ENCODE measurements at regions not wholly inside any gene's neighbourhood (a gene's known extent, or its start where the extent isn't known, plus 50 kb on each side); places are given as distances from the start of the nearest gene placed in this dataset.

DNA sequence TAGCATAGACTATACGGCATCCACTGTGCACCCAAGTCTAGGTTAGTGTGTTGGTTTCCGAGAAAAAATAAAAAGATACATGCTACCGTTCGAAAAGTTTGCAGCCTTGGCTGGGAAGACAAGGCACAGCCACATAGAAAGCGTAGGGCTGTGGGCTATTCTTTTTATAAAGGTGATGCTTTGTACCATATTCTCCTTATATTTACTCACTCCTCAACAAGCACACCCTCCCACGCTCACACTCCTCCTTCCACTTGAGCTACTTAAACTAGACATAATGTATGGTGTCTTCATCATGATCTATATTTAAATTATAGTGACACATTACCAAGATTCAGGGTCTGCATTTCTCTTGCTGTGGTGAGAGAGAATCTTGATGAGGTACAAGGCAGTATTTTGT, 1416.5 kb downstream of the AACS start:
- no peak for FAIRE-seq

DNA sequence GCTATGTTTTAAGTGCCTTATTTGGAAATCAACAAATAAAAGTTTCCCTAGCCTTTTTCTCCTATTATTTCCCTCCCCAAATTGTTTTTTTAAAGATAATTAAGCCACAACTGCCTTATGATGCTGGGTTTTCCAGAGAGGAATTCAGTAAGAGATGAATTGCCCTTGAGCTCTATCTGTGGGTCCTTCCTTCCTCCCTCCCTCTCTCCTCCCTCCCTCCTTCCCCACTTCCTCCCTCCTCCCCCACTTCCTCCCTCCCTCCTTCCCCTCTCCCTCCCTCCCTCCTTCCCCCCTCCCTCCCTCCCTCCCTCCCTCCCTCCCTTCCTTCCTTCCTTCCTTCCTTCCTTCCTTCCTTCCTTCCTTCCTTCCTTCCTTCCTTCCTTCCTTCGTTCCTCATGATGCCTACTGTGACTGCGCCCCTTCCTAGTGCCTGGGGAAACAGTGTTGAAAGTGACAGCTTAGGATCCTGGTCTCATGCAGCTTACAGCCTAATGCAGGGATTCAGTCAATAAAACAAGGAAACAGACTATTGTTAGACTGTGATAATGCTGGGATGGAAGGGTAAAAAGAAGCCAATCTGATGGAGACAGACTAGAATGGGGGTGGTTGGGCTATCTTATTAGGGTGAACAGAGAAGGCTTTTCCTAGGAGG, 1417.1 kb downstream of the AACS start:
- FAIRE-seq: no peak

DNA sequence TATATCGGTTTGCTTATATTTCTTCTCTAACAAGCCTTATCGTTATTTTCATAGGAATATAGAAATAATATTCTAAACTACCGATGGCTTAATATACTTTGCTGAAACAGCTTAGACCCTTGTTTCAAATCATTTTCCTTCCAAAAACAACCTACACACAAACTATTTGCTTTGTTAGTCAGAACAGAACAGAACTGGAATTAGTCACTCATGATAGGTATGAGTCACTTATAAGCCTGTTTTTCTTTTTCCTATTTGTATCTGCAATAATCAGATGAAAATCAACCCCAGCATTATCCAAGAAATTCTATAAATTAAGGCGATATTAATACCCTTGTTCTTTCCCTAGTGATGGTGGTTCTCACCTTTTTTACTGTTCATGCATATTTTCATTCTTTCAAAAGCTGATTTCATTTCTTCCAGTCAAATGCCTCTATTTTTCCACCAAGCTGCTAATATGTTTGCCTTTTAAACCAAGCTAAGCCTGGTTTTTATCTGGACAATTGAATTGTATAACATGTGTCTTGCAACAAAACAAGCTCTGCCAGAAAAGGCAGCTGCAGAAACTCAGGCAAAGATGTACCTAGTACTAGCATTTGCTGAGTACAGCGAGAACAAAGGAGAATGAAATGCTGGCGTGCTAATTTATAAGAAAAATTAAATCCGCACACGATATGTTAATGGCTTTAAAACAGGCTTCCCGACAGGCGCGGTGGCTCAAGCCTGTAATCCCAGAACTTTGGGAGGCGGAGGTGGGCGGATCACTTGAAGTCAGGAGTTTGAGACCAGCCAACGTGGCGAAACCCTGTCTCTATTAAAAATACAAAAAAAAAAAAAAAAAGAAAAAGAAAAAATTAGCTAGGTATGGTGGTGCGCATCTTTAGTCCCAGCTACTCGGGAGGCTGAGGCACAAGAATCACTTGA, 1418.2 kb downstream of the AACS start:
- peak; percentile 78 for FAIRE-seq

DNA sequence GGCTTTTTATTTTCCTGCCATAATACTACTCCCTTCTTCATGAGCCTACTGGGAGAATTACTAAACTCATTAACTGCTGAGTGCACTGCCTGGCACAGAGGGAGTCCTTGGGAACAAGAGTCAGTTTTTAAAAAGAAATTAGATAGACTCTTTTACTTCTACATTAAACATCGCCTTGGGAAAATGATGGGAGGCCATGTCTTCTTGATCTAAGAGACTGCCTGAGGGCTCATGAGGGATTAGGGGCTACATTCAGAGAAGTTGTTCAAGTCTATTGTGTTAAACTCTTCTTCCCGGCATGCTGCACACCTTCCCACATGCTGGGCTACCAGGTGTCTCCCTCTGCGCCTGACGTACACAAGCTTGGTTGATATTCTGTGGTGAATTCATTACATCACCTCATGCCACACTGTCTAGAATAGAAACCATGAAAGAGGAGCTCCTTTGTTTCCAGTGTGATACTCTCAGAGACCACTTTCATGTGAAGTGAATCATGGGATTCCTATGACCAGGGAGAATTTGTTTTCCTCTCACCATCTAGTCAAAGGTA, 1422.3 kb downstream of the AACS start:
- no peak for FAIRE-seq

DNA sequence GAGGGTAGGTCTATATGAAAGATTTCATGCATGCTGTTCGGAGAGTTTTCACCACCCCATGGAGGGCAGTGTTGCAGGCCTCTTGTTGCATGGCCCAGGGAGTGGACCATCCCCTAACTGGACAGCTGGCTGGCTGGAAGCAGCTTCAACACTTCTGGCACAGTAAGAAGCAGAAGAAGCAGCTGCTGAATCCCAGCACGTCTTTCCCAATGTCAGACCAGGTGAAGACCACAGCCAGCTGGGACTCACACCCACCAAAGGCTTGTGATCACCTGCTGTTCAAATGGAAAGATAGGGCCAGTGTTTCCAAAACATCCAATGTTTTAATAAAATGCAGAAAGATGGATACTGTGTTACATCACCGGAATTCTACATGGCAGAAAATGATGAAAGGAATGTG, 1423.6 kb downstream of the AACS start:
- FAIRE-seq: no peak

- FAIRE-seq: no peak
Measured at GRCh38 chr12:126492181-126492580, 1426.9 kb downstream of the AACS start.

DNA sequence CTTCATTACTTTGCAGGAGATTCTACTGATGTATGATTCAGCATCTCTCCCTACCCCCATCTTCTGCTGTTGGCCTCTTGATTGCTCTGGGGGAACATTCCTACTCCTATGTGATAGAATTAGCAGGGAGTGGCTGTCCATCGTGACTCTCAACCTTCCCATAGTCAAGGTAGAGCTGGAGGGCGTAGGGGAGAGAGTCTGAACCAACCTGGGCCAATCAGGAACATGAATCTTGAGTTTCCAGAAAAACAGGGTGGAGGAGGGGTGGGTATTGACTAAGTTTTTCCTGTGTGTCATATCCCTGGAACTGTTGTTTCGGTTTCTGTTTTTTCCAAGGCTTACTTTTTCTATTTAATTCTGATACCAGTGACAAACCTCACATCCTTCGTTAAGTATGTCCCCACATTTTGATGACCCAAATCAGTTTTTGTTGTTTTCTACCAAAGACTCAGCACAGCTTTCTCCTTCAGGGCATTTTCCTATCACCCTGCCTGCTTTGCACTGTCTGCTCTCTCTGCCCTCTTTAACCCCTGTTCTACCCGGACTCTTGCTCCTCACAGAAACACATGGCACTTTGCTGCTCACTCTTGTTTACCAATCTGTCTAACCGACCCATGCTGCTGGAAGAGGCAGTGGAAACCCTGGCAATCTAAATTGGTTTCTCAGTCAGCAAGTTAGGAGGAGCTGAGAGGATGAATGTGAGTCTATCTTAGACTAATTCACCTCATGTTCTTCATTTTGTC, 1428.3 kb downstream of the AACS start:
- FAIRE-seq: no peak

DNA sequence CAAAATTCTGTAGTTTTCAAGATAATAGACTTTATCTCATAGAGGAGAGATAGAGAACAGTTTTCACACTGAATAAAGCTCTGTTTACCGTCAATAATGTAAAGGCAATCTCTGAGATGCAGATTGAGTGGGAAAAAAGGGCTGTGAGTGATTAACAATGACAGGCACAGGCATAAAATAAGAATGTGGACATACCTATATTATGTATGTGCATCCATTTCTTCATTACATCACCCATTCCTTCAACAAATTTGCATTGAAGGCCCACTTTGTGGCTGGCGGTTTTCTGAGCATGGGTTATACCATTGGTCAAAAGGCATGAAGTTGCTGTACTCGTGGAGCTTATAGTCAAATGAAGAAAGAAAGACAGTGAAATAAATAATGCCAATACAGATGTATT, 1431.0 kb downstream of the AACS start:
- no peak for FAIRE-seq

DNA sequence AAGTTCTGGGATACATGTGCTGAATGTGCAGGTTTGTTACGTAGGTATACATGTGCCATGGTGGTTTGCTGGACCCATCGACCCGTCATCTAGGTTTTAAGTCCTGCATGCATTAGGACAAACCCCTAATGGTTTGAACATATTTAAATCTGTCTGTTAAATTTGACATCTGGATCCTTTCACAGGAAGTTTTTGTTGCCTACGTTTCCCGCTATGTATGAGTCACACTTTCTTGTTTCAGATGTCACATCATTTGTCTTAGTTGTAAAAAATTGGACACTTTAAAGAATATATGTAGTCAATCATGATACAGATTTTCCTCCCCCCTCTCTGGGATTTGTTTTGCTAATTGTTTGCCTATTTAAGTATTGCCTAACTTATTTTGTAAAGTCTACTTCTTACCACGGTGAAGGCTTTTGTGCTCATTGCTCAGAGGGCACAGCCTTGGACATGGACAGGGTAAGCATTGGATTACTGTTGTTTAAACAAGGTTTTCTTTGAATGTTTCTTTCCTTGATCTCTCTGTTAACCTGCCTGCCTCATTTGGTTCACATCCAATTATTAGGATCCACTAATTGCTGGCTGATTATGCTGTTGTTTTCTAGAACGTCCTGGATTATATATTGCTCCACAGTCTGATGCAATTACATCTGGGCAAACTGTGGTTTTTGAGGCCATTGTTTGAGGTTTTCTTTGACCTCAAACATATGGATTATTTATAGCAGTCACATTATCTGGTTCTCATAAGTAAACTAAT, 1441.4 kb downstream of the AACS start:
- no peak for FAIRE-seq

- no peak for FAIRE-seq
Measured at GRCh38 chr12:126507231-126507630, 1442.0 kb downstream of the AACS start.

- no peak for FAIRE-seq
Measured at GRCh38 chr12:126509572-126509971, 1444.3 kb downstream of the AACS start.

GRCh38 chr12:126510630-126511029, 1445.4 kb downstream of the AACS start:
- no peak for FAIRE-seq

GRCh38 chr12:126512916-126513913, 1448.0 kb downstream of the AACS start:
- no peak for FAIRE-seq

DNA sequence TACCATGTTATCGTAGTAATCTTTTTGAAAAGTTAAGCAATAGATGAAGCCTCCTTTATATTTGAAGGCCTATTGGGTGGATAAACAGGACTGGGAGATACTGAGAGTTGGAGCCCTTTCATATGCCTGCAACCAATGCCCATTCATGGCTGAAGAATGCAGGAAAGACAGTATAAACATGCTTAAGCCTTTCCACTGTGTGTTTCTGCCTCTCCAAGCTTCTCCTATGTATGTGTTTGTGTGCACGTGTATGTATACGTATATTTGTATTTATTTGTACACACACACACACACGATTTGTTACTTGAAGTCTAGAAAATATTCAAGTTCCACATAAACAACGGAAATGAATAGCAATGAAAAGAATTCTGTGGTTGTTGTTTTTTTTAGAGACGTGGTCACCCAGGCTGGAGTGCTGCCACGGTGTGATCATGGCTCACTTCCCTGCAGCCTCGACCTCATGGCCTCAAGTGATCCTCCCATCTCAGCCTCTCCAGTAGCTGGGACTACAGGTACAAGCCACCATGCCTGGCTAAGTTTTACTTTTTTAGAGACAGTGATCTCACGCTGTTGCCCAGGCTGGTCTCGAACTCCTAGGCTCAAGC, 1453.5 kb downstream of the AACS start:
- no peak for FAIRE-seq

DNA sequence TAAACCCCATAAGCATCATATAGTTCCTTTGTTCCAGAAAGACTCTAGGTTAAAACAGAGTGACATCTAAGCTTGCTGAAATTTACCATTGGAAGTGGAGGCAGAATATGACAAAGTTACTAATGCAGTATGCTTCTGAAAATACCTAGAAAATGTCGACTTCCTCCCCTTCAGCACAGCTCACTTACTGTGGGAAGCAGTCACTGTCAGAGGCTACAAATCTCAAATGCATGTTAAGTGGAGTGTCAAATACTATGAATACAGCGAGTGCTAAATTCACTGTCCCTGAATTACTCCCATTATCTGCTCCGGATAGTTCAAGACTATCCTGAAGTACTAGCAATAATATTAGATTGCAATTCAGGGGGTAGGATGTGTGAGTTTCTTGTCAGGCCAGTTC, 1454.6 kb downstream of the AACS start:
- FAIRE-seq: no peak

GRCh38 chr12:126523891-126524290, 1458.7 kb downstream of the AACS start:
- no peak for FAIRE-seq

- FAIRE-seq: no peak
Measured at GRCh38 chr12:126534495-126534894, 1469.3 kb downstream of the AACS start.

GRCh38 chr12:126534942-126535341, 1469.7 kb downstream of the AACS start:
- FAIRE-seq: no peak

DNA sequence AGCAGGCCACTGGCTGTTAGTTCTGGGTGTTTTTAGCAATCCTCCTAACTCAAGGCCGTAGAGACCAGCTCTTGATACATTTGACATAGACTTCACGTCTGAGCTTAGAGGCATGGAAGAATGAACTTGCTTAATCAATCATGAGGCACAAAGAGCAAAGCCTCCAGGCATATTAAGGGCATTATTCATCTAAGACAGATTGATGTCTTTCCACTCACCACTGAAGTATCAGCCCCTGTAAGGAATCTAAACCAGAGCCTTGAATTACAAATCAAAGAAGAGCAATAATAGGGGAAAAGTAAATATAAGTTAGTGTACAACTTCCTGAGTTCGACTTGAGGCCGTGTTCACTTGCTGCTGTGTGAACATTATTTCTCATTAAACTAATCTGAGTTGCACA, 1470.7 kb downstream of the AACS start:
- no peak for FAIRE-seq

DNA sequence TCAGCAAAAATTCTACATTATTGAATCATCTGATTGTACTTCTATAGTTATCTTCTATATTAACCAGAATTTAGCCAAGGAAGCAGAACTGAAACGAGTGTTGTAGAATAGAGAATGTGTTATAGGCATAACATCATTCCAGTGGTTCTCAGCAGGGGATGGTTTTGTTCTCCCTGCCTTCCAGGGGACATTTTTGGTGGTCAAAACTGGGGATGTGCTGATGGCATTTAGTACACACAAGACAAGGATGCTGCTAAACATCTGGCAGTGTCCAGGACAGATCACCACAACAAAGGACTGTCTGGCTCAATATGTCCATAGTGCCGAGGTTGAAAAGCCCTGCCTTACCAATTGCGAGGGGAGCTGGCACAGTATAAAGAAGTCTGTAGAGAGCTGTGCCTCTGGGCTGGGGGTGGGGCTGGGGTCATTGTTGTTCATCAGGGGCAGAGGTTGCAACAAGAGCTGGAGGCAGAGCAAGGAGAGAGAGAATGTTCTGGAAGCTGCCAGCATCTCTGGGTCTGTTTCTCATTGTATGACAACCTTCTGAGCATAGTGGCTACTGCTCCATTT, 1472.8 kb downstream of the AACS start:
- FAIRE-seq: no peak

All from endometrium (tissue), 2 donors.